ENCODE measurements at regions not wholly inside any gene's neighbourhood (a gene's known extent, or its start where the extent isn't known, plus 50 kb on each side); places are given as distances from the start of the nearest gene placed in this dataset.

DNA sequence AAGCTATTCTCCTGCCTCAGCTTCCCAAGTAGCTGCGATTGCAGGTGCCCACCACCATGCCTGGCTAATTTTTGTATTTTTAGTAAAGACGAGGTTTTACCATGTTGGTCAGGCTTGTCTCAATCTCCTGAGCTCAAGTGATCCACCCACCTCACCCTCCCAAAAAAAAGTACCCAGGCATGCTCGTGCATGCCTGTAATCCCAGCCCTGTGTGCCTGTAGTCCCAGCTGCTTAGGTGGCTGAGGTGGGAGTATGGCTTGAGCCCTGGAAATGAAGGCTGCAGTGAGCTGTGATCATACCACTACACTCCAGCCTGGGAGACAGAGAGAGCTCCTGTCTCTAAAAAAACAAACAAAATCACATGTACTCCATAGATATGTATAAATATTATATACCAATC, 176.5 kb downstream of the SOX2 start:
- intact Hi-C loops (cut with micrococcal nuclease; ENCODE audit: unreplicated experiment): no loop called here
- H4K20me1 ChIP-seq (ENCODE audit: insufficient read depth, low read length): no peaks in the 10 kb centered on the region
- H3K9me2 ChIP-seq (ENCODE audit: insufficient read depth, low read length): no peaks in the 10 kb centered on the region
- no peak overlapping the region for H3K27ac ChIP-seq (ENCODE audit: low read depth, low read length, poor library complexity, severe bottlenecking)
- no peaks in the 10 kb centered on the region for H3K9me3 ChIP-seq (ENCODE audit: low read length)
- BruUV-seq (replicated peaks): no TSS peak
- no peaks in the 10 kb centered on the region for H3K36me3 ChIP-seq (ENCODE audit: insufficient read depth, low read length)
- ChIA-PET POLR2A (interaction anchor here (0.6 to 1.3 kb wide), 3 partner anchors 9 to 76 kb away, joined by 3 to 5 read pairs (median 3); no protein-coding TSS in a partner anchor), CTCF (ENCODE audit: unreplicated experiment) (no interaction called here)
- no peaks in the 10 kb centered on the region for H3K79me2 ChIP-seq (ENCODE audit: insufficient read depth, low read depth, low read length)
- TF ChIP-seq, protein P1, sequence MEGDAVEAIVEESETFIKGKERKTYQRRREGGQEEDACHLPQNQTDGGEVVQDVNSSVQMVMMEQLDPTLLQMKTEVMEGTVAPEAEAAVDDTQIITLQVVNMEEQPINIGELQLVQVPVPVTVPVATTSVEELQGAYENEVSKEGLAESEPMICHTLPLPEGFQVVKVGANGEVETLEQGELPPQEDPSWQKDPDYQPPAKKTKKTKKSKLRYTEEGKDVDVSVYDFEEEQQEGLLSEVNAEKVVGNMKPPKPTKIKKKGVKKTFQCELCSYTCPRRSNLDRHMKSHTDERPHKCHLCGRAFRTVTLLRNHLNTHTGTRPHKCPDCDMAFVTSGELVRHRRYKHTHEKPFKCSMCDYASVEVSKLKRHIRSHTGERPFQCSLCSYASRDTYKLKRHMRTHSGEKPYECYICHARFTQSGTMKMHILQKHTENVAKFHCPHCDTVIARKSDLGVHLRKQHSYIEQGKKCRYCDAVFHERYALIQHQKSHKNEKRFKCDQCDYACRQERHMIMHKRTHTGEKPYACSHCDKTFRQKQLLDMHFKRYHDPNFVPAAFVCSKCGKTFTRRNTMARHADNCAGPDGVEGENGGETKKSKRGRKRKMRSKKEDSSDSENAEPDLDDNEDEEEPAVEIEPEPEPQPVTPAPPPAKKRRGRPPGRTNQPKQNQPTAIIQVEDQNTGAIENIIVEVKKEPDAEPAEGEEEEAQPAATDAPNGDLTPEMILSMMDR (conservative IDR thresholded peaks at IDR 0.05; ENCODE audit: low read length): no peak
- TF ChIP-seq EZH2phosphoT487 (IDR thresholded peaks at IDR 0.05; ENCODE audit: borderline replicate concordance, low read depth, low read length): no peak
- H3K4me3 ChIP-seq (ENCODE audit: low read depth, low read length, poor library complexity, severe bottlenecking): no peak overlapping the region
- DNase-seq (ENCODE audit: low spot score): no peak
- no peak overlapping the region; the same call in 1 of the 2 replicates for H2AFZ ChIP-seq (ENCODE audit: low read length)
- H3K4me2 ChIP-seq (ENCODE audit: low read length): no peak overlapping the region
- no peaks in the 10 kb centered on the region for H3K4me1 ChIP-seq (ENCODE audit: insufficient read depth, low read length, poor library complexity, severe bottlenecking)

DNA sequence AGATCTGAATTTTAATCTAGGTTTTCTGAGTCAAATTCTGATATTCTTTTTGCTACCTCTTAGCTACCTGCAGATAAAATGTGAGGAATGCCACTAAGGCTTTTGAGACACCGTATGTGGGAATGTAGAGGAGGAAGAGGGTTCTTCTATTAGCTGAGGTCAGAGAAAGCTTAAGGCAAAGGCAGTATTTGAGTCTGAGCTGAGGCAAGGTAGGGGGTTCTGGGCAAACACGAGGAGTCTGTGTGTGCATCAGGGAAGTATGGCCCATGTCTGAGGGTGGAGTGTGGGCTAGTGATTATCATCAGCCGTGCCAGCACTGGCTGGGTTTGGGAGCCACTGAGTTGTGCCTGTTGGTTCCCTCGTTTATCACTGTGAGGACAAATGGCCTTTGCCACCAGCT, 181.1 kb downstream of the SOX2 start:
- intact Hi-C loops (cut with micrococcal nuclease; ENCODE audit: unreplicated experiment): loop anchor here (10.0 kb wide), 1 partner anchor 178 kb away; the partner anchor contains the start of gene SOX2
- Histone ChIP-seq H3K36me3 (ENCODE audit: insufficient read depth, low read length) (no peaks in the 10 kb centered on the region), H2AFZ (ENCODE audit: low read length) (no peak overlapping the region), H3K79me2 (ENCODE audit: insufficient read depth, low read depth, low read length) (no peaks in the 10 kb centered on the region), H3K4me2 (ENCODE audit: low read length) (no peak overlapping the region), H3K9me2 (ENCODE audit: insufficient read depth, low read length) (no peaks in the 10 kb centered on the region), H3K27ac (ENCODE audit: low read depth, low read length, poor library complexity, severe bottlenecking) (no peak overlapping the region), H3K4me1 (ENCODE audit: insufficient read depth, low read length, poor library complexity, severe bottlenecking) (peaks cover 9% of the 10 kb centered on the region), H3K4me3 (ENCODE audit: low read depth, low read length, poor library complexity, severe bottlenecking) (no peak overlapping the region), H4K20me1 (ENCODE audit: insufficient read depth, low read length) (no peaks in the 10 kb centered on the region), H3K9me3 (ENCODE audit: low read length) (no peaks in the 10 kb centered on the region)
- TF ChIP-seq, protein P1 (conservative IDR thresholded peaks at IDR 0.05; ENCODE audit: low read length): no peak
- no peak for TF ChIP-seq EZH2phosphoT487 (IDR thresholded peaks at IDR 0.05; ENCODE audit: borderline replicate concordance, low read depth, low read length)
- ChIA-PET CTCF (ENCODE audit: unreplicated experiment) (no interaction called here), POLR2A (interaction anchor here (1.1 to 1.8 kb wide), 2 partner anchors 9 to 14 kb away, joined by 3 to 7 read pairs; no protein-coding TSS in a partner anchor)
- no peak for DNase-seq (ENCODE audit: low spot score)
- BruUV-seq (replicated peaks): no TSS peak

DNA sequence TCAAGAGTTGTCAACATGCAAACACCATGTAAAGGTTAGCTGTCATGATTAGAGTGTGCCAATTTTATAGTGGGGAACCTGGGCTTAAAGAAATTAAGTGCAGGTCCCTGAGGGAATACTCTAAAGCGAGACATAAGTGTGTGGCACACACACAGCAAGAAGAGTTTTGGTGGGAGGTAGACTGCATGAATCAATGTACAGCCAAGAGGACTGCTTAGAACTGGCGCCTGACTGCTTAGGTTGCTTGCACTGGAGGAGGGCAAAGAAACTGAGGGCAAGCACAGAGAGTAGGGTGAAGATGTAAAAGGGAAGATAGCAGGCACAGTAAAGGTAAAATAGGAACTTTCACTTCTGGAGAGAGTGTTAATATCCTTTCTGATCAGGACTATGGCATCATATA, 184.9 kb downstream of the SOX2 start:
- H3K4me2 ChIP-seq (ENCODE audit: low read length): peak overlapping the region; percentile 26; the same call in 1 of the 2 replicates
- no peaks in the 10 kb centered on the region for H3K9me2 ChIP-seq (ENCODE audit: insufficient read depth, low read length)
- BruUV-seq (replicated peaks): no TSS peak
- no peaks in the 10 kb centered on the region for H3K36me3 ChIP-seq (ENCODE audit: insufficient read depth, low read length)
- DNase-seq (ENCODE audit: low spot score): no peak
- H2AFZ ChIP-seq (ENCODE audit: low read length): peak overlapping the region; percentile 41
- intact Hi-C loops (cut with micrococcal nuclease; ENCODE audit: unreplicated experiment): loop anchor here (10.0 kb wide), 1 partner anchor 182 kb away; the partner anchor contains the start of gene SOX2
- TF ChIP-seq, protein P1 (conservative IDR thresholded peaks at IDR 0.05; ENCODE audit: low read length): no peak
- no peak for TF ChIP-seq EZH2phosphoT487 (IDR thresholded peaks at IDR 0.05; ENCODE audit: borderline replicate concordance, low read depth, low read length)
- no peak overlapping the region for H3K27ac ChIP-seq (ENCODE audit: low read depth, low read length, poor library complexity, severe bottlenecking)
- ChIA-PET POLR2A (no interaction called here), CTCF (ENCODE audit: unreplicated experiment) (no interaction called here)
- H3K79me2 ChIP-seq (ENCODE audit: insufficient read depth, low read depth, low read length): no peaks in the 10 kb centered on the region
- no peaks in the 10 kb centered on the region for H3K9me3 ChIP-seq (ENCODE audit: low read length)
- no peak overlapping the region for H3K4me3 ChIP-seq (ENCODE audit: low read depth, low read length, poor library complexity, severe bottlenecking)
- peaks cover 9% of the 10 kb centered on the region for H3K4me1 ChIP-seq (ENCODE audit: insufficient read depth, low read length, poor library complexity, severe bottlenecking)
- H4K20me1 ChIP-seq (ENCODE audit: insufficient read depth, low read length): no peaks in the 10 kb centered on the region
